ENCODE measurements at regions not wholly inside any gene's neighbourhood (a gene's known extent, or its start where the extent isn't known, plus 50 kb on each side); places are given as distances from the start of the nearest gene placed in this dataset.

DNA sequence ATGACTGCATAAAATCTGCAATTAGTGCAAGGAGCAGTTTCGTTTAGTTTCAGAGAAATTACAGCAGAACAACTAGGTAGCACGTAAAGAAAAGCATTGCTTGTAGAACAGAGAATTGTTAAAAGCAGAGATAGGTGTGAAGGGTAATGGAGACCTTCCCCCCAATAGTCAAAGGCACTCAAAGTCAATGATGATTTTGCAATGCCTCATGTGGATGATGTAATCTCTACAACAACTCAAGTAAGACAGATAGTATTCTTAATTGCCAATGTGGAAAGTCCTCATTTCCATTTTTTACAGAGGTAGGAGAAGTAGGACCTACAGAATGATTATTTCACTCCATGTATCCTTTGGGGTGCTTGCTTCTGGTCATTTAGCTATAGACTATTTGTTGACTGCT lies 94.3 kb upstream of the GNAI1 start:
- no peak for DNase-seq (ENCODE audit: extremely low read depth, low read depth)
- TF ChIP-seq, protein P1, sequence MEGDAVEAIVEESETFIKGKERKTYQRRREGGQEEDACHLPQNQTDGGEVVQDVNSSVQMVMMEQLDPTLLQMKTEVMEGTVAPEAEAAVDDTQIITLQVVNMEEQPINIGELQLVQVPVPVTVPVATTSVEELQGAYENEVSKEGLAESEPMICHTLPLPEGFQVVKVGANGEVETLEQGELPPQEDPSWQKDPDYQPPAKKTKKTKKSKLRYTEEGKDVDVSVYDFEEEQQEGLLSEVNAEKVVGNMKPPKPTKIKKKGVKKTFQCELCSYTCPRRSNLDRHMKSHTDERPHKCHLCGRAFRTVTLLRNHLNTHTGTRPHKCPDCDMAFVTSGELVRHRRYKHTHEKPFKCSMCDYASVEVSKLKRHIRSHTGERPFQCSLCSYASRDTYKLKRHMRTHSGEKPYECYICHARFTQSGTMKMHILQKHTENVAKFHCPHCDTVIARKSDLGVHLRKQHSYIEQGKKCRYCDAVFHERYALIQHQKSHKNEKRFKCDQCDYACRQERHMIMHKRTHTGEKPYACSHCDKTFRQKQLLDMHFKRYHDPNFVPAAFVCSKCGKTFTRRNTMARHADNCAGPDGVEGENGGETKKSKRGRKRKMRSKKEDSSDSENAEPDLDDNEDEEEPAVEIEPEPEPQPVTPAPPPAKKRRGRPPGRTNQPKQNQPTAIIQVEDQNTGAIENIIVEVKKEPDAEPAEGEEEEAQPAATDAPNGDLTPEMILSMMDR (IDR thresholded peaks at IDR 0.05; ENCODE audit: low read depth, low read length, missing control alignments): no peak
- no peak overlapping the region for H3K4me3 ChIP-seq (replicated peaks; ENCODE audit: low read depth, low read length)

DNA sequence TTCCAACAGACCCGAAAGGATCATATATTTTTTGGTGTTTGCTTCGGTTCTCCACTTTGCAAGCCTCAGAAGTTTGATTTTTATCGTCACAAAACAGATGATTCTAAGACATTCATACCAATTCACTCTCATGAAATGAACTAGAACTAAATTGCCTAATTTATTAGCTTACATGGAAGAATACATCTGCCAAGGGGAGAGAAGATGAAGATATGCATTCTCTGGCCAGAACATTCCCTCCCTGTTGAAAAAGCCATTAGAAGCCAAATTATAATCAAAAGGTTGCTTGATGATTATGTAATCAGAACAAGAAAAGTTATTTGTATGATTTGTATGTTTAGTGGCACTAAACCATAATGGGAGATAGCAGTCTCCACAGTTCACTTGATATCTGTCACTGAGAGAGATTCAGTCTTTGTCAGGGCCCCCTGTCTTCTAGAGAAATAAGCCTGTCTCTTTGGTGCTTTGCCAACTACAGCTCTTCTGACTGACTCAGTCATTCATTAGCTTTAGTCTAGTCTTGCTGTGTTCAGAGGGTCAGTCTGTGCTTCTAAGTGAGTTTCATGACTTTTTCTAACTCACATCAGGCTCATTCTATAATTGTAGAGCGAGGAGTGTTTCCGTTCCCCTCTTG lies 95.3 kb upstream of the GNAI1 start:
- no peak overlapping the region for H3K4me3 ChIP-seq (replicated peaks; ENCODE audit: low read depth, low read length)
- no peak for DNase-seq (ENCODE audit: extremely low read depth, low read depth)

DNA sequence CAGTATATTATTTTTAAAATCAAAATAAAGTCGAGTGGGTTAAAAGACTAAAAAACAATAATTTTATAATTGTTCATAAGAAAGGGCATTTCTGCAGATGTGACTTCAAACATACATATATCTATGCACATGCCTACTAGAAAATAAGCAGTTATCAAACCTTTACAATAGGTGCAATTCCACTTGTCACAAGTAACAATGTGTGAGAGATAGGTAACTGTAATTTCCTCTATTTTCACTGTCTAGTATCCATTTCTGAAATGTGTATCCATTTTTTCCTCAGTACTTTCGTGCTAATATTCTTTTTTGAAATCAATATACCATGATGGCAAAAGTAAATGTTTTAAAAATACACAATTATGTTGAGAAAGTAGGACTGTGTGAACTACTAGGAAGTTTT lies 96.9 kb upstream of the GNAI1 start:
- H3K4me3 ChIP-seq (replicated peaks; ENCODE audit: low read depth, low read length): no peak overlapping the region
- TF ChIP-seq, protein P1 (IDR thresholded peaks at IDR 0.05; ENCODE audit: low read depth, low read length, missing control alignments): no peak
- no peak for DNase-seq (ENCODE audit: extremely low read depth, low read depth)

More for the DNA sequence above, 95.3 kb upstream of the GNAI1 start:
- TF ChIP-seq, protein P1 (IDR thresholded peaks at IDR 0.05; ENCODE audit: low read depth, low read length, missing control alignments): no peak

DNA sequence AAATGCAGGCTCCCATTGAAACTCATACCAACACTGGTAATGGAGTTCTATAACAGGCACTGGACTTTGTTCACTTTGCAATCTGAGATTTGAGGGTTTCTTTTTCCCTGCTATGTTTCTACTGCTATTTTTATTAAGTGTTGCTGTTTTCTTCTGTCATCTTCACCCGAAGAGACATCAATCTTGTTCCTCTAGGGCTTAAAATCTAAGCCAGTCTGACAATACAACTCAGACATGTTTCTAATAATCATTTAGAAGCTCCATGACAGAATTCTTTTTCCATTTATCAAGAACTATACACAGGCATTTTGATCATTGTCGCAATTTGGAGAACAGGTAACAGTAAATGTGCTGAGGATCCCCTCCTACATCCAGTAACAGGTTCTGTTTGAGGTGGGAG lies 98.5 kb upstream of the GNAI1 start:
- TF ChIP-seq, protein P1 (IDR thresholded peaks at IDR 0.05; ENCODE audit: low read depth, low read length, missing control alignments): no peak
- no peak for DNase-seq (ENCODE audit: extremely low read depth, low read depth)

DNA sequence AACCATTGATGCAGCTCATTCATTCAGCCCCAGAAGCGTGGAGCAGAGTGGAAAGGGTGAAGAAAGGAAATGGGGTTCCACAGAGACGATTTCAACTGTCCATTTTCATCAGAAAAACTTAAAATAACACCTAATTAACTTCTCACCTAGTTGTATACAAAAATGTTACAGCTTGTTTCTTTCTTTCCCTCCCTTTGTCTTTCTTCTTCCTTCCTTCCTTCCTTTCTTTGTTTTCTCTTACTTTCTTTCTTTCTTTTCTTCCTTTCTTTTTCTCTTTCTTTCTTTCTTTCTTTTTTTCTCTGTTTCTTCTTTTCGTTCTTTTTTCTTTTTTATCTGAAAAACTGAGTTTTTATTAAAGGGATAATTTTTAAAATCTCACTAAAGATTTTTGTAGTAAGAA lies 105.9 kb upstream of the GNAI1 start:
- no peak for DNase-seq (ENCODE audit: extremely low read depth, low read depth)
- TF ChIP-seq, protein P1 (IDR thresholded peaks at IDR 0.05; ENCODE audit: low read depth, low read length, missing control alignments): no peak
- H3K4me3 ChIP-seq (replicated peaks; ENCODE audit: low read depth, low read length): no peak overlapping the region

More for the DNA sequence above, 98.5 kb upstream of the GNAI1 start:
- H3K4me3 ChIP-seq (replicated peaks; ENCODE audit: low read depth, low read length): no peak overlapping the region

DNA sequence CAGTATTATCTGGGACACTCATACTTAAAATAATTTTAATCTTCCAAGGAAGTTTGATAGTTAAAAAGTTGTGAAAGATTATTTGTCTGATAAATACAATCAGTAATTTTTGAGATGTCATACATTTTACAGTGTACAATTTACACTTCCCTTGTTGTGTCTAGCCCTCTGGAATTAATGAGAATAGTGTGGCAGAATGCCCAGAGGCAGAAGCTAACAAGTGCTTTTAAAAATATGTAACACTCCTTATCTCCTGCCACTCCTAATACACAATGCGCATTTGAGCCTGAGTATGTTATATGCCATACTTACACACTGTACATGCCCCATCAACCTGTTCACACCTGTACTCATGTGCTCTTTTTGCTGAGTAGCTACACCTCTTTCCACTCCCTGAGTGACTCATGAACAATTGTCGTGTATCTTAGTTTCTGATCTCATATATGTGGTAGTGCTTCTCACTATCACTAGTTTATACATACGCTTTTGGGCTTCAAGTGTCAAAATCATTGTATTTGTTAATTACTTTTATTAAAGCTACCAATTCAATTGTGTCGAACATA lies 106.9 kb upstream of the GNAI1 start:
- no peak for DNase-seq (ENCODE audit: extremely low read depth, low read depth)
- H3K4me3 ChIP-seq (replicated peaks; ENCODE audit: low read depth, low read length): no peak overlapping the region
- TF ChIP-seq, protein P1 (IDR thresholded peaks at IDR 0.05; ENCODE audit: low read depth, low read length, missing control alignments): no peak
